Activated CD4-positive, alpha-beta T cell treated with anti-CD3 and anti-CD28 coated beads, Interleukin-2, amount 10 ng/mL, durations not matched to agents 7 days and 5 days (primary cell): ENCODE measurements at regions not wholly inside any gene's neighbourhood (a gene's known extent, or its start where the extent isn't known, plus 50 kb on each side); places are given as distances from the start of the nearest gene placed in this dataset.
"Not testable (repeated sequence)": the region's sequence is repeated elsewhere in the genome, so short reads cannot be mapped to it uniquely, and the experiment has no call there.

Experiments
- CTCF ChIA-PET: fragments of 350-600 bp; sonication (Branson Sonifier 250); formaldehyde crosslinking; loops from one replicate; lab custom pipeline; 2021; ENCODE audit warnings: antibody characterized with exemption; lab: Charles Lee
- POLR2A ChIA-PET: fragments of 350-600 bp; sonication (Branson Sonifier 250); formaldehyde crosslinking; loops from one replicate; lab custom pipeline; 2021; ENCODE audit warnings: antibody characterized with exemption; lab: Charles Lee
- DNase-seq: peaks from one replicate; pipeline ENCODE4 v3.0.0-alpha.2; 2020
- H3K27ac Mint-ChIP-seq: one replicate; pipeline ENCODE4 v1.8.0; 2021; ENCODE audit warnings: mild to moderate bottlenecking, moderate library complexity, mixed read lengths
- H3K27me3 Mint-ChIP-seq: one replicate; pipeline ENCODE4 v1.8.0; 2021; ENCODE audit warnings: mixed read lengths
- H3K36me3 Mint-ChIP-seq: one replicate; pipeline ENCODE4 v1.8.0; 2021; ENCODE audit warnings: low read depth, mixed read lengths
- H3K4me1 Mint-ChIP-seq: one replicate; pipeline ENCODE4 v1.8.0; 2021; ENCODE audit warnings: mixed read lengths
- H3K4me3 Mint-ChIP-seq: one replicate; pipeline ENCODE4 v1.8.0; 2021; ENCODE audit warnings: mild to moderate bottlenecking, moderate library complexity, mixed read lengths
- H3K9me3 Mint-ChIP-seq: one replicate; pipeline ENCODE4 v1.8.0; 2021; ENCODE audit warnings: mixed read lengths

- POLR2A ChIA-PET, H3K9me3 Mint-ChIP-seq, H3K4me1 Mint-ChIP-seq: not testable (repeated sequence)
Observed at GRCh38 chr5:27439383-27439782, 401.0 kb upstream of the CDH9 start.

GRCh38 chr5:27437594-27438200 is 399.3 kb upstream of the CDH9 start:
- no peak for DNase-seq
- H3K27me3 Mint-ChIP-seq, result no peaks in the 10 kb centered on the region
- H3K36me3 Mint-ChIP-seq, result no peaks in the 10 kb centered on the region
- ChIA-PET CTCF (no interaction called here), POLR2A (no interaction called here)
- peaks cover 1% of the 10 kb centered on the region for H3K9me3 Mint-ChIP-seq
- H3K4me1 Mint-ChIP-seq, result no peaks in the 10 kb centered on the region
- H3K4me3 Mint-ChIP-seq, result no peak overlapping the region
- no peak overlapping the region for H3K27ac Mint-ChIP-seq

More at GRCh38 chr5:27439383-27439782, 401.0 kb upstream of the CDH9 start:
- H3K27me3 Mint-ChIP-seq, DNase-seq, CTCF ChIA-PET, H3K27ac Mint-ChIP-seq, H3K36me3 Mint-ChIP-seq, H3K4me3 Mint-ChIP-seq: not testable (repeated sequence)

GRCh38 chr5:27434335-27434734 is 395.9 kb upstream of the CDH9 start:
- ChIA-PET POLR2A (no interaction called here), CTCF (no interaction called here)
- H3K27me3 Mint-ChIP-seq, result no peaks in the 10 kb centered on the region

GRCh38 chr5:27414099-27414498 is 375.7 kb upstream of the CDH9 start:
- POLR2A ChIA-PET, result no interaction called here
- no peak for DNase-seq
- CTCF ChIA-PET, result no interaction called here
- Mint-ChIP-seq H3K36me3 (no peaks in the 10 kb centered on the region), H3K27me3 (no peaks in the 10 kb centered on the region), H3K9me3 (peaks cover 16% of the 10 kb centered on the region), H3K4me3 (no peak overlapping the region), H3K4me1 (no peaks in the 10 kb centered on the region), H3K27ac (no peak overlapping the region)

More at GRCh38 chr5:27434335-27434734, 395.9 kb upstream of the CDH9 start:
- no peak overlapping the region for H3K4me3 Mint-ChIP-seq
- no peak overlapping the region for H3K27ac Mint-ChIP-seq
- peaks cover 3% of the 10 kb centered on the region for H3K9me3 Mint-ChIP-seq
- no peaks in the 10 kb centered on the region for H3K4me1 Mint-ChIP-seq
- DNase-seq, result no peak
- no peaks in the 10 kb centered on the region for H3K36me3 Mint-ChIP-seq

GRCh38 chr5:27412384-27412783 is 374.0 kb upstream of the CDH9 start:
- DNase-seq, result no peak
- no peaks in the 10 kb centered on the region for H3K36me3 Mint-ChIP-seq
- H3K4me1 Mint-ChIP-seq, result no peaks in the 10 kb centered on the region
- H3K27ac Mint-ChIP-seq, result no peak overlapping the region
- CTCF ChIA-PET, result no interaction called here
- no peaks in the 10 kb centered on the region for H3K27me3 Mint-ChIP-seq
- POLR2A ChIA-PET, result no interaction called here
- H3K9me3 Mint-ChIP-seq, result peaks cover 18% of the 10 kb centered on the region
- no peak overlapping the region for H3K4me3 Mint-ChIP-seq

GRCh38 chr5:27406020-27406419 is 367.6 kb upstream of the CDH9 start:
- POLR2A ChIA-PET, result no interaction called here
- DNase-seq, result no peak
- H3K4me1 Mint-ChIP-seq, result no peaks in the 10 kb centered on the region
- H3K27me3 Mint-ChIP-seq, result no peaks in the 10 kb centered on the region
- no peak overlapping the region for H3K27ac Mint-ChIP-seq
- H3K36me3 Mint-ChIP-seq, result no peaks in the 10 kb centered on the region
- CTCF ChIA-PET, result no interaction called here
- peaks cover 8% of the 10 kb centered on the region for H3K9me3 Mint-ChIP-seq
- H3K4me3 Mint-ChIP-seq, result no peak overlapping the region

- Mint-ChIP-seq H3K27me3 (no peaks in the 10 kb centered on the region), H3K4me1 (no peaks in the 10 kb centered on the region), H3K4me3 (no peak overlapping the region), H3K27ac (no peak overlapping the region), H3K9me3 (peaks cover 16% of the 10 kb centered on the region), H3K36me3 (no peaks in the 10 kb centered on the region)
- DNase-seq, result no peak
- ChIA-PET CTCF (no interaction called here), POLR2A (no interaction called here)
Observed at GRCh38 chr5:27403243-27403882, 365.0 kb upstream of the CDH9 start.

GRCh38 chr5:27402828-27403227 is 364.4 kb upstream of the CDH9 start:
- peaks cover 14% of the 10 kb centered on the region for H3K9me3 Mint-ChIP-seq
- no peak overlapping the region for H3K27ac Mint-ChIP-seq
- no peaks in the 10 kb centered on the region for H3K27me3 Mint-ChIP-seq
- H3K36me3 Mint-ChIP-seq, result no peaks in the 10 kb centered on the region
- no peak overlapping the region for H3K4me3 Mint-ChIP-seq
- DNase-seq, result no peak
- ChIA-PET CTCF (no interaction called here), POLR2A (no interaction called here)
- H3K4me1 Mint-ChIP-seq, result no peaks in the 10 kb centered on the region

- H3K4me1 Mint-ChIP-seq, result no peaks in the 10 kb centered on the region
- CTCF ChIA-PET, result no interaction called here
- H3K4me3 Mint-ChIP-seq, result no peak overlapping the region
- H3K27ac Mint-ChIP-seq, result no peak overlapping the region
- H3K27me3 Mint-ChIP-seq, result no peaks in the 10 kb centered on the region
- no peaks in the 10 kb centered on the region for H3K36me3 Mint-ChIP-seq
- POLR2A ChIA-PET, result no interaction called here
- DNase-seq, result no peak
- peaks cover 15% of the 10 kb centered on the region for H3K9me3 Mint-ChIP-seq
Observed at GRCh38 chr5:27396998-27397397, 358.6 kb upstream of the CDH9 start.

GRCh38 chr5:27392716-27393115 is 354.3 kb upstream of the CDH9 start:
- no peaks in the 10 kb centered on the region for H3K36me3 Mint-ChIP-seq
- peaks cover 7% of the 10 kb centered on the region for H3K9me3 Mint-ChIP-seq
- H3K27me3 Mint-ChIP-seq, result no peaks in the 10 kb centered on the region
- no peak overlapping the region for H3K27ac Mint-ChIP-seq
- ChIA-PET POLR2A (no interaction called here), CTCF (no interaction called here)
- no peak overlapping the region for H3K4me3 Mint-ChIP-seq
- H3K4me1 Mint-ChIP-seq, result no peaks in the 10 kb centered on the region
- no peak for DNase-seq

GRCh38 chr5:27389696-27390095 is 351.3 kb upstream of the CDH9 start:
- no peak for DNase-seq
- POLR2A ChIA-PET, result no interaction called here
- H3K27ac Mint-ChIP-seq, result no peak overlapping the region
- CTCF ChIA-PET, result no interaction called here
- H3K4me3 Mint-ChIP-seq, result no peak overlapping the region
- H3K36me3 Mint-ChIP-seq, result no peaks in the 10 kb centered on the region
- no peaks in the 10 kb centered on the region for H3K27me3 Mint-ChIP-seq
- no peaks in the 10 kb centered on the region for H3K4me1 Mint-ChIP-seq
- peaks cover 12% of the 10 kb centered on the region for H3K9me3 Mint-ChIP-seq

- no peaks in the 10 kb centered on the region for H3K36me3 Mint-ChIP-seq
- no peaks in the 10 kb centered on the region for H3K4me1 Mint-ChIP-seq
- DNase-seq, result no peak
- H3K27ac Mint-ChIP-seq, result no peak overlapping the region
- no peaks in the 10 kb centered on the region for H3K27me3 Mint-ChIP-seq
- H3K9me3 Mint-ChIP-seq, result peaks cover 10% of the 10 kb centered on the region
- ChIA-PET POLR2A (no interaction called here), CTCF (no interaction called here)
- no peak overlapping the region for H3K4me3 Mint-ChIP-seq
Observed at GRCh38 chr5:27388755-27389154, 350.4 kb upstream of the CDH9 start.

GRCh38 chr5:27387535-27388073 is 349.2 kb upstream of the CDH9 start:
- DNase-seq, result no peak
- Mint-ChIP-seq H3K4me1 (no peaks in the 10 kb centered on the region), H3K9me3 (peaks cover 8% of the 10 kb centered on the region), H3K4me3 (no peak overlapping the region), H3K36me3 (no peaks in the 10 kb centered on the region), H3K27me3 (no peaks in the 10 kb centered on the region), H3K27ac (no peak overlapping the region)
- ChIA-PET POLR2A (no interaction called here), CTCF (no interaction called here)

- ChIA-PET CTCF (no interaction called here), POLR2A (no interaction called here)
- H3K36me3 Mint-ChIP-seq, result no peaks in the 10 kb centered on the region
- no peaks in the 10 kb centered on the region for H3K27me3 Mint-ChIP-seq
- no peak overlapping the region for H3K4me3 Mint-ChIP-seq
- peaks cover 10% of the 10 kb centered on the region for H3K9me3 Mint-ChIP-seq
- no peak for DNase-seq
- no peaks in the 10 kb centered on the region for H3K4me1 Mint-ChIP-seq
- H3K27ac Mint-ChIP-seq, result no peak overlapping the region
Observed at GRCh38 chr5:27381686-27382085, 343.3 kb upstream of the CDH9 start.
